IMR-90 (cell line): ENCODE measurements at regions not wholly inside any gene's neighbourhood (a gene's known extent, or its start where the extent isn't known, plus 50 kb on each side); places are given as distances from the start of the nearest gene placed in this dataset.

Experiments
- ATAC-seq: fragments of 200-7000 bp; cut with Tn5 transposase; 2 replicates; pipeline ENCODE4 v1.9.1; 2020; ENCODE audit warnings: low read depth, mild to moderate bottlenecking, moderate library complexity
- BruUV-seq: library from RNA; stranded (reverse); fragments of 400-500 nt; replicated peaks from 2 replicates; lab custom pipeline; 2021; lab: Mats Ljungman, UMichigan
- CTCF ChIA-PET: fragments of 300-600 bp; formaldehyde crosslinking; extraction: SDS; loops from one replicate; lab custom pipeline; 2021; ENCODE audit warnings: antibody characterized with exemption; lab: Yijun Ruan, JAX
- POLR2A ChIA-PET: fragments of 300-600 bp; sonication (Branson Sonifier 250); formaldehyde crosslinking; loops from one replicate; lab custom pipeline; 2022; ENCODE audit warnings: antibody characterized with exemption; ENCODE audit not compliant: unreplicated experiment; lab: Charles Lee
- DNase-seq: peaks from one replicate; pipeline ENCODE4 v3.0.0; 2013
- H2AFZ ChIP-seq: replicated peaks from 2 replicates; pipeline ENCODE3; 2013; ENCODE audit warnings: low read length, mild to moderate bottlenecking; ENCODE audit not compliant: poor library complexity
- H2AK5ac ChIP-seq: 2 replicates; pipeline ENCODE4 v1.6.1; 2013; ENCODE audit warnings: low read depth, low read length, inconsistent platforms
- H2AK9ac ChIP-seq: replicated peaks from 2 replicates; pipeline ENCODE3; 2013; ENCODE audit warnings: mild to moderate bottlenecking, low read depth, low read length, moderate library complexity; ENCODE audit not compliant: poor library complexity
- H2BK120ac ChIP-seq: 2 replicates; pipeline ENCODE4 v1.6.1; 2013; ENCODE audit warnings: low read depth, low read length, inconsistent platforms
- H2BK15ac ChIP-seq: 3 replicates; pipeline ENCODE4 v1.6.1; 2013; ENCODE audit warnings: low read depth, low read length, inconsistent platforms
- H2BK20ac ChIP-seq: 2 replicates; pipeline ENCODE4 v1.6.1; 2013; ENCODE audit warnings: low read depth, mild to moderate bottlenecking, inconsistent platforms, low read length, moderate library complexity
- H2BK5ac ChIP-seq: 2 replicates; pipeline ENCODE4 v1.6.1; 2013; ENCODE audit warnings: mild to moderate bottlenecking, low read depth, low read length, inconsistent platforms; ENCODE audit not compliant: poor library complexity, severe bottlenecking
- H3K14ac ChIP-seq: replicated peaks from 2 replicates; pipeline ENCODE4 v1.6.1; 2013; ENCODE audit warnings: low read depth, low read length, inconsistent platforms
- H3K18ac ChIP-seq: 2 replicates; pipeline ENCODE4 v1.6.1; 2013; ENCODE audit warnings: low read depth, low read length, control low read depth
- H3K23ac ChIP-seq: 2 replicates; pipeline ENCODE4 v1.6.1; 2013; ENCODE audit warnings: low read depth, low read length, inconsistent platforms
- H3K27ac ChIP-seq: 2 replicates; pipeline ENCODE4 v1.5.1; 2013; ENCODE audit warnings: mild to moderate bottlenecking, control low read depth, low read length; ENCODE audit not compliant: insufficient read depth
- H3K27me3 ChIP-seq: 2 replicates; pipeline ENCODE4 v1.6.1; 2013; ENCODE audit warnings: low read length; ENCODE audit not compliant: control insufficient read depth, insufficient read depth
- H3K36me3 ChIP-seq: 2 replicates; pipeline ENCODE4 v1.6.1; 2013; ENCODE audit warnings: low read length, mixed read lengths; ENCODE audit not compliant: control insufficient read depth, insufficient read depth
- H3K4ac ChIP-seq: 2 replicates; pipeline ENCODE4 v1.6.1; 2013; ENCODE audit warnings: low read depth, low read length, inconsistent platforms
- H3K4me1 ChIP-seq: 2 replicates; pipeline ENCODE4 v1.6.1; 2013; ENCODE audit warnings: low read length, mixed read lengths; ENCODE audit not compliant: control insufficient read depth, insufficient read depth
- H3K4me2 ChIP-seq: 2 replicates; pipeline ENCODE4 v1.6.1; 2013; ENCODE audit warnings: low read depth, mild to moderate bottlenecking, control low read depth, low read length, moderate library complexity
- H3K4me3 ChIP-seq: 2 replicates; pipeline ENCODE4 v1.5.1; 2013; ENCODE audit warnings: low read depth, mild to moderate bottlenecking, control low read depth, low read length, moderate library complexity; ENCODE audit not compliant: insufficient read depth
- H3K56ac ChIP-seq: 2 replicates; pipeline ENCODE4 v1.6.1; 2013; ENCODE audit warnings: low read length, inconsistent platforms; ENCODE audit not compliant: insufficient read depth; ENCODE audit errors: extremely low read depth
- H3K79me1 ChIP-seq, 2 experiments: 2 replicates each; pipeline ENCODE4 v1.6.1; 2013; ENCODE audit warnings: low read length in 2 of 2, inconsistent platforms in 1 of 2, low read depth in 1 of 2
- H3K9ac ChIP-seq: 2 replicates; pipeline ENCODE4 v1.6.1; 2013; ENCODE audit warnings: low read depth, low read length, control low read depth
- H3K9me1 ChIP-seq: 2 replicates; pipeline ENCODE4 v1.6.1; 2013; ENCODE audit warnings: low read length, inconsistent platforms; ENCODE audit not compliant: insufficient read depth
- H3K9me3 ChIP-seq: 2 replicates; pipeline ENCODE4 v1.6.1; 2013; ENCODE audit warnings: low read length; ENCODE audit not compliant: control insufficient read depth, insufficient read depth
- H4K20me1 ChIP-seq: 2 replicates; pipeline ENCODE4 v1.6.1; 2013; ENCODE audit warnings: low read length, inconsistent platforms; ENCODE audit not compliant: insufficient read depth
- H4K5ac ChIP-seq: 2 replicates; pipeline ENCODE4 v1.6.1; 2013; ENCODE audit warnings: mild to moderate bottlenecking, low read depth, low read length, control low read depth
- H4K8ac ChIP-seq, 2 experiments: 2 replicates each; pipeline ENCODE4 v1.6.1; 2013; ENCODE audit warnings: low read depth in 2 of 2, low read length in 2 of 2, control low read depth in 1 of 2, inconsistent platforms in 1 of 2
- H4K91ac ChIP-seq: 2 replicates; pipeline ENCODE4 v1.6.1; 2013; ENCODE audit warnings: low read depth, low read length, inconsistent platforms; ENCODE audit not compliant: insufficient read depth
- BHLHE40 ChIP-seq: fragments of 150-350 bp; IDR thresholded peaks from 2 replicates; pipeline ENCODE4 v1.6.1; 2016; ENCODE audit warnings: mild to moderate bottlenecking, low read depth, low read length
- CEBPB ChIP-seq: IDR thresholded peaks from 2 replicates; pipeline ENCODE4 v1.6.1; 2012; ENCODE audit warnings: low read depth, low read length, improper control_type of control experiment
- CHD1 ChIP-seq: IDR thresholded peaks from 2 replicates; pipeline ENCODE4 v1.6.1; 2012; ENCODE audit warnings: low read depth, low read length, improper control_type of control experiment
- FOS ChIP-seq: fragments of 150-350 bp; IDR thresholded peaks from 2 replicates; pipeline ENCODE4 v1.6.1; 2016; ENCODE audit warnings: low read depth, low read length
- MAFK ChIP-seq: IDR thresholded peaks from 2 replicates; pipeline ENCODE4 v1.6.1; 2012; ENCODE audit warnings: low read depth, low read length, improper control_type of control experiment
- MAZ ChIP-seq: IDR thresholded peaks from 2 replicates; pipeline ENCODE4 v1.6.1; 2012; ENCODE audit warnings: low read depth, mild to moderate bottlenecking, low read length, improper control_type of control experiment, moderate library complexity, borderline replicate concordance
- MXI1 ChIP-seq: IDR thresholded peaks from 2 replicates; pipeline ENCODE4 v1.6.1; 2012; ENCODE audit warnings: low read depth, mild to moderate bottlenecking, low read length, moderate library complexity, borderline replicate concordance
- NFE2L2 ChIP-seq: fragments of 150-350 bp; IDR thresholded peaks from 2 replicates; pipeline ENCODE4 v1.6.1; 2016; ENCODE audit warnings: low read depth, mild to moderate bottlenecking, low read length
- POLR2A ChIP-seq: IDR thresholded peaks from 2 replicates; pipeline ENCODE4 v1.6.1; 2012; ENCODE audit warnings: mild to moderate bottlenecking, low read depth, low read length
- RAD21 ChIP-seq: IDR thresholded peaks from 2 replicates; pipeline ENCODE4 v1.6.1; 2012; ENCODE audit warnings: low read length, improper control_type of control experiment
- RCOR1 ChIP-seq: IDR thresholded peaks from 2 replicates; pipeline ENCODE4 v1.6.1; 2012; ENCODE audit warnings: mild to moderate bottlenecking, low read length, improper control_type of control experiment; ENCODE audit not compliant: insufficient replicate concordance
- RFX5 ChIP-seq: IDR thresholded peaks from 2 replicates; pipeline ENCODE4 v1.8.0; 2012; ENCODE audit warnings: low read depth, mild to moderate bottlenecking, low read length, moderate library complexity
- SMC3 ChIP-seq: fragments of 150-350 bp; IDR thresholded peaks from 2 replicates; pipeline ENCODE4 v1.6.1; 2016; ENCODE audit warnings: low read depth, mild to moderate bottlenecking, antibody characterized with exemption, low read length, moderate library complexity
- WGBS, 2 experiments: methylation state at CpG; one replicate each; pipeline versions ENCODE4 v1.1.5 to v1.1.7; 2013; ENCODE audit warnings: missing lambda C conversion rate in 2 of 2; ENCODE audit not compliant: insufficient read length in 1 of 2; ENCODE audit errors: extremely low coverage in 2 of 2; 5-methylcytosine and 5-hydroxymethylcytosine counted together
- dilution Hi-C: fragments of 300-500 bp; cut with HindIII; formaldehyde crosslinking; loops from one replicate; pipeline ENCODE4 v1.14.3; 2018; ENCODE audit warnings: low sequenced_read_pairs; ENCODE audit not compliant: unreplicated experiment
- in situ Hi-C: fragments of 300-500 bp; cut with MboI; formaldehyde crosslinking; loops from 3 replicates; pipeline ENCODE4 v1.14.3; 2019; ENCODE audit warnings: low sequenced_read_pairs, inconsistent platforms, mixed read lengths
- intact Hi-C: fragments of 100-400 bp; cut with micrococcal nuclease; formaldehyde crosslinking; loops from 2 replicates; pipeline ENCODE4 v1.10.0; 2022
- TF ChIP-seq, protein P1 (sequence below): fragments of 150-350 bp; IDR thresholded peaks from 2 replicates; pipeline ENCODE4 v1.6.1; 2016; ENCODE audit warnings: low read depth, mild to moderate bottlenecking, low read length, moderate library complexity, borderline replicate concordance
- TF ChIP-seq, protein P2 (sequence below): fragments of 150-350 bp; IDR thresholded peaks from 2 replicates; pipeline ENCODE4 v1.6.1; 2017; ENCODE audit warnings: mild to moderate bottlenecking, antibody characterized with exemption, low read length, low read depth
- TF ChIP-seq, protein P3 (sequence below): conservative IDR thresholded peaks from 2 replicates; pipeline ENCODE4 v1.5.1; 2012; ENCODE audit warnings: mild to moderate bottlenecking, low read depth, low read length, improper control_type of control experiment

DNA sequence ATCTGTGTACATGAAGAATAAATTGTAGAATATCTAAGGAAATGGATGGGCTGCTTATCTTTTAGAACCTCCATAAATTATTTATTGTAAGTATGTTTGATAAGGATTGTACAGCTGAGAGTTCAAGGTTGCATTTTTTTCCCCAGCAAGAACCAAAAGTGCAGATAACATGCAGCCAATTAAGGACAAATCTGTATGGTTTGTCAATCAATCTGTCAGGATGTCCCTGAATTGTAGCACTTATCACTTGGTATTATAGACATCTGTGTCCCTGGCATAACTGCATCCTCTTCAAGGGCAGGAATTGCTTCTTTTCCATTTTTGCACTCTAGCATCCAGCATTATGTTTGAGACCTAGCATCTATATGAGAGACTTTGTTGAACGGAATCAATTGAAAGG is 95.4 kb upstream of the IGFBP7 start:
- no peak overlapping the region for H2BK15ac ChIP-seq
- H3K23ac ChIP-seq, result no peak overlapping the region
- no peak overlapping the region for H4K91ac ChIP-seq
- no peaks in the 10 kb centered on the region for H3K79me1 ChIP-seq
- H3K56ac ChIP-seq, result no peak overlapping the region
- dilution Hi-C loops (no loop called here), intact Hi-C loops (no loop called here), in situ Hi-C loops (no loop called here)
- no peak overlapping the region for H3K4me2 ChIP-seq
- no peak overlapping the region for H3K27ac ChIP-seq
- no peak overlapping the region for H3K4ac ChIP-seq
- no peak overlapping the region for H2BK5ac ChIP-seq
- H2BK120ac ChIP-seq, result no peak overlapping the region
- H4K8ac ChIP-seq, result no peak overlapping the region
- no peaks in the 10 kb centered on the region for H3K9me3 ChIP-seq
- no peaks in the 10 kb centered on the region for H4K20me1 ChIP-seq
- H3K14ac ChIP-seq, result no peak overlapping the region
- H3K18ac ChIP-seq, result no peak overlapping the region
- no peak for ATAC-seq
- H3K9me1 ChIP-seq, result no peaks in the 10 kb centered on the region
- H3K9ac ChIP-seq, result no peak overlapping the region
- H3K4me3 ChIP-seq, result no peak overlapping the region
- H2AFZ ChIP-seq, result no peak overlapping the region
- no peak overlapping the region for H2AK9ac ChIP-seq
- TF ChIP-seq RFX5 (no peak), POLR2A (no peak), RCOR1 (no peak), MAZ (no peak), MAFK (no peak), FOS (no peak), SMC3 (no peak), CHD1 (no peak), NFE2L2 (no peak), BHLHE40 (no peak), CEBPB (no peak), MXI1 (no peak), RAD21 (no peak)
- TF ChIP-seq, protein P1, sequence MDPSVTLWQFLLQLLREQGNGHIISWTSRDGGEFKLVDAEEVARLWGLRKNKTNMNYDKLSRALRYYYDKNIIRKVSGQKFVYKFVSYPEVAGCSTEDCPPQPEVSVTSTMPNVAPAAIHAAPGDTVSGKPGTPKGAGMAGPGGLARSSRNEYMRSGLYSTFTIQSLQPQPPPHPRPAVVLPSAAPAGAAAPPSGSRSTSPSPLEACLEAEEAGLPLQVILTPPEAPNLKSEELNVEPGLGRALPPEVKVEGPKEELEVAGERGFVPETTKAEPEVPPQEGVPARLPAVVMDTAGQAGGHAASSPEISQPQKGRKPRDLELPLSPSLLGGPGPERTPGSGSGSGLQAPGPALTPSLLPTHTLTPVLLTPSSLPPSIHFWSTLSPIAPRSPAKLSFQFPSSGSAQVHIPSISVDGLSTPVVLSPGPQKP, result no peak
- TF ChIP-seq, protein P2, sequence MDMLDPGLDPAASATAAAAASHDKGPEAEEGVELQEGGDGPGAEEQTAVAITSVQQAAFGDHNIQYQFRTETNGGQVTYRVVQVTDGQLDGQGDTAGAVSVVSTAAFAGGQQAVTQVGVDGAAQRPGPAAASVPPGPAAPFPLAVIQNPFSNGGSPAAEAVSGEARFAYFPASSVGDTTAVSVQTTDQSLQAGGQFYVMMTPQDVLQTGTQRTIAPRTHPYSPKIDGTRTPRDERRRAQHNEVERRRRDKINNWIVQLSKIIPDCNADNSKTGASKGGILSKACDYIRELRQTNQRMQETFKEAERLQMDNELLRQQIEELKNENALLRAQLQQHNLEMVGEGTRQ, result no peak
- TF ChIP-seq, protein P3, sequence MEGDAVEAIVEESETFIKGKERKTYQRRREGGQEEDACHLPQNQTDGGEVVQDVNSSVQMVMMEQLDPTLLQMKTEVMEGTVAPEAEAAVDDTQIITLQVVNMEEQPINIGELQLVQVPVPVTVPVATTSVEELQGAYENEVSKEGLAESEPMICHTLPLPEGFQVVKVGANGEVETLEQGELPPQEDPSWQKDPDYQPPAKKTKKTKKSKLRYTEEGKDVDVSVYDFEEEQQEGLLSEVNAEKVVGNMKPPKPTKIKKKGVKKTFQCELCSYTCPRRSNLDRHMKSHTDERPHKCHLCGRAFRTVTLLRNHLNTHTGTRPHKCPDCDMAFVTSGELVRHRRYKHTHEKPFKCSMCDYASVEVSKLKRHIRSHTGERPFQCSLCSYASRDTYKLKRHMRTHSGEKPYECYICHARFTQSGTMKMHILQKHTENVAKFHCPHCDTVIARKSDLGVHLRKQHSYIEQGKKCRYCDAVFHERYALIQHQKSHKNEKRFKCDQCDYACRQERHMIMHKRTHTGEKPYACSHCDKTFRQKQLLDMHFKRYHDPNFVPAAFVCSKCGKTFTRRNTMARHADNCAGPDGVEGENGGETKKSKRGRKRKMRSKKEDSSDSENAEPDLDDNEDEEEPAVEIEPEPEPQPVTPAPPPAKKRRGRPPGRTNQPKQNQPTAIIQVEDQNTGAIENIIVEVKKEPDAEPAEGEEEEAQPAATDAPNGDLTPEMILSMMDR, result no peak
- no peak overlapping the region for H2BK20ac ChIP-seq
- POLR2A ChIA-PET, result no interaction called here
- CTCF ChIA-PET, result no interaction called here
- no peak for DNase-seq
- no peaks in the 10 kb centered on the region for H3K4me1 ChIP-seq
- H4K5ac ChIP-seq, result no peak overlapping the region
- BruUV-seq, result no TSS peak
- H2AK5ac ChIP-seq, result no peak overlapping the region
- peaks cover 2% of the 10 kb centered on the region for H3K27me3 ChIP-seq
- WGBS, 2 experiments, result no CpG with 5 or more reads among the region's 1 CpG
- no peaks in the 10 kb centered on the region for H3K36me3 ChIP-seq
